HepG2 (cell line): ENCODE measurements at regions not wholly inside any gene's neighbourhood (a gene's known extent, or its start where the extent isn't known, plus 50 kb on each side); places are given as distances from the start of the nearest gene placed in this dataset.

Source experiments
- ATAC-seq: fragments of 200-7000 bp; cut with Tn5 transposase; 3 replicates; pipeline ENCODE4 v1.9.1; 2020; ENCODE audit warnings: mild to moderate bottlenecking, moderate library complexity
- BruUV-seq: library from RNA; stranded (reverse); fragments of 400-500 nt; replicated peaks from 2 replicates; lab custom pipeline; 2021; lab: Mats Ljungman, UMichigan
- CTCF ChIA-PET: fragments of 300-600 bp; formaldehyde crosslinking; extraction: SDS; loops from one replicate; lab custom pipeline; 2021; ENCODE audit warnings: low total read pairs, inconsistent platforms, low intra/inter-chr PET ratio; lab: Yijun Ruan, JAX
- POLR2A ChIA-PET: fragments of 350-600 bp; sonication (Branson Sonifier 250); formaldehyde crosslinking; loops from one replicate; lab custom pipeline; 2020; ENCODE audit warnings: antibody characterized with exemption, inconsistent platforms; lab: Yijun Ruan, JAX
- DNase-seq: peaks from one replicate; pipeline ENCODE4 v3.0.0-alpha.2; 2015; ENCODE audit warnings: low spot score
- FAIRE-seq: peaks from 3 replicates; lab custom pipeline; 2011; peaks lifted over from hg19 to GRCh38; lab: Jason Lieb, UNC
- H2AFZ ChIP-seq: one replicate; pipeline ENCODE4 v1.6.1; 2011; ENCODE audit warnings: low read length, inconsistent platforms
- H3K27ac ChIP-seq: fragments of 300-600 bp; 3 replicates; pipeline ENCODE4 v1.8.0; 2011; ENCODE audit warnings: mixed run types, mild to moderate bottlenecking, mixed read lengths, low read length, inconsistent platforms; ENCODE audit not compliant: insufficient read depth; ENCODE audit errors: extremely low read length
- H3K27me3 ChIP-seq, 2 experiments: fragments of 200-600 bp in 1 of 2; 2 replicates in 1 of 2; 3 replicates in 1 of 2; pipeline versions ENCODE4 v1.6.0 to v1.8.0; 2011; ENCODE audit warnings: low read length in 2 of 2, mild to moderate bottlenecking in 2 of 2, moderate library complexity in 2 of 2, inconsistent platforms in 1 of 2; ENCODE audit not compliant: insufficient read depth in 2 of 2, control insufficient read depth in 1 of 2
- H3K36me3 ChIP-seq, 2 experiments: fragments of 200-600 bp in 1 of 2; replicated peaks in 1 of 2; 2 replicates in 1 of 2; 3 replicates in 1 of 2; pipeline versions ENCODE4 v1.5.1 to v1.8.0; 2011; ENCODE audit warnings: low read length in 2 of 2, inconsistent platforms in 1 of 2; ENCODE audit not compliant: insufficient read depth in 2 of 2, control insufficient read depth in 1 of 2
- H3K4me1 ChIP-seq: 2 replicates; pipeline ENCODE4 v1.5.1; 2012; ENCODE audit warnings: low read length, inconsistent platforms; ENCODE audit not compliant: insufficient read depth
- H3K4me2 ChIP-seq: 2 replicates; pipeline ENCODE4 v1.6.0; 2011; ENCODE audit warnings: low read depth, low read length, inconsistent platforms
- H3K4me3 ChIP-seq, 3 experiments: fragments of 200-600 bp in 1 of 3; sonication (generic), shearing (Covaris generic) in 1 of 3; replicated peaks in 1 of 3; 2 replicates each; pipeline ENCODE4 v1.5.1; 2011 to 2016; ENCODE audit warnings: low read length in 3 of 3, inconsistent platforms in 2 of 3, low read depth in 2 of 3, mild to moderate bottlenecking in 2 of 3, control low read depth in 1 of 3, mixed read lengths in 1 of 3; ENCODE audit not compliant: insufficient read depth in 1 of 3
- H3K79me2 ChIP-seq: one replicate; pipeline ENCODE4 v1.6.1; 2011; ENCODE audit warnings: low read length, inconsistent platforms; ENCODE audit not compliant: insufficient read depth
- H3K9ac ChIP-seq: 2 replicates; pipeline ENCODE4 v1.6.0; 2011; ENCODE audit warnings: mild to moderate bottlenecking, low read depth, low read length, inconsistent platforms; ENCODE audit not compliant: insufficient read depth
- H3K9me3 ChIP-seq: 2 replicates; pipeline ENCODE4 v1.5.1; 2012; ENCODE audit warnings: mild to moderate bottlenecking, low read length
- H4K20me1 ChIP-seq: 2 replicates; pipeline ENCODE4 v1.6.0; 2011; ENCODE audit warnings: inconsistent platforms, mild to moderate bottlenecking, low read length, moderate library complexity; ENCODE audit not compliant: insufficient read depth
- AGO1 ChIP-seq: fragments of 200-400 bp; formaldehyde crosslinking; IDR thresholded peaks from 2 replicates; pipeline ENCODE4 v1.6.1; 2017; ENCODE audit warnings: mild to moderate bottlenecking, low read depth, low read length, moderate library complexity; ENCODE audit not compliant: poor library complexity, severe bottlenecking
- PRDM10 ChIP-seq: sonication (generic); formaldehyde crosslinking; IDR thresholded peaks from 2 replicates; pipeline ENCODE4 v1.4.0; 2020; ENCODE audit warnings: low read depth, missing genetic modification reagents
- REST ChIP-seq, 2 experiments: IDR thresholded peaks; 2 replicates each; pipeline ENCODE4 v1.6.1; 2011 to 2012; ENCODE audit warnings: low read length in 2 of 2, borderline replicate concordance in 1 of 2, low read depth in 1 of 2, mild to moderate bottlenecking in 1 of 2, moderate library complexity in 1 of 2
- SALL1 ChIP-seq: sonication (generic); formaldehyde crosslinking; IDR thresholded peaks from 2 replicates; pipeline ENCODE4 v1.8.0; 2022; ENCODE audit warnings: mild to moderate bottlenecking, missing genetic modification reagents
- TCF7 ChIP-seq: sonication (generic); IDR thresholded peaks from 2 replicates; pipeline ENCODE4 v1.6.1; 2016; ENCODE audit warnings: antibody characterized with exemption, low read depth
- ZGPAT ChIP-seq: IDR thresholded peaks from 2 replicates; pipeline ENCODE4 v1.6.1; 2016; ENCODE audit warnings: mild to moderate bottlenecking
- ZNF263 ChIP-seq: sonication (generic); formaldehyde crosslinking; IDR thresholded peaks from 2 replicates; pipeline ENCODE4 v1.4.0; 2020; ENCODE audit warnings: missing genetic modification reagents
- ZNF563 ChIP-seq: sonication (generic); formaldehyde crosslinking; IDR thresholded peaks from 2 replicates; pipeline ENCODE4 v1.8.0; 2022; ENCODE audit warnings: mild to moderate bottlenecking, moderate library complexity, missing genetic modification reagents
- WGBS: methylation state at CpG from one replicate; pipeline ENCODE4 v1.1.6; 2017; ENCODE audit warnings: low lambda C conversion rate; 5-methylcytosine and 5-hydroxymethylcytosine counted together
- in situ Hi-C: cut with HindIII; loops from 2 replicates; pipeline ENCODE4 v1.10.0; 2017; ENCODE audit warnings: low pct_unique_long_range_greater_than_20kb; ENCODE audit not compliant: extremely low pct_ligation_motif_present
- intact Hi-C: fragments of 100-400 bp; cut with micrococcal nuclease; formaldehyde crosslinking; loops from one replicate; pipeline ENCODE4 v1.10.0; 2022; ENCODE audit not compliant: unreplicated experiment

- no peak overlapping the region for H3K9ac ChIP-seq
- CTCF ChIA-PET, result no interaction called here
- no peak for DNase-seq
- ATAC-seq, result peak; percentile 61
- BruUV-seq, result no TSS peak
- POLR2A ChIA-PET, result no interaction called here
- no peaks in the 10 kb centered on the region for H3K79me2 ChIP-seq
- H3K4me3 ChIP-seq, result no peak overlapping the region
- FAIRE-seq, result no peak
- no peak overlapping the region for H3K4me2 ChIP-seq
- no peak for TF ChIP-seq PRDM10 (CRISPR knock-in tag)
- 0 out of 2 replicates have a peak, but pooled peaks have one; percentile 26 for TF ChIP-seq SALL1
- 0 out of 2 replicates have a peak, but pooled peaks have one; percentile 26 for TF ChIP-seq ZNF563
- TF ChIP-seq ZGPAT, result no peak
- 0 out of 2 replicates have a peak, but pooled peaks have one; percentile 31 for TF ChIP-seq ZNF263 (CRISPR knock-in tag)
- TF ChIP-seq AGO1, result no peak
- TF ChIP-seq REST (IDR thresholded peaks at IDR 0.05; ENCODE audit: borderline replicate concordance in 1 of 2, low read depth in 1 of 2, low read length in 2 of 2), result 0 out of 4 replicates have a peak, but pooled peaks of 1 of the 2 experiments have one; percentile 42
- 0 out of 2 replicates have a peak, but pooled peaks have one; percentile 15 for TF ChIP-seq TCF7
- no peaks in the 10 kb centered on the region for H4K20me1 ChIP-seq
- peaks cover 8% of the 10 kb centered on the region; the same call in 1 of the 2 replicates for H3K4me1 ChIP-seq
- in situ Hi-C loops (no loop called here), intact Hi-C loops (no loop called here)
- no peak overlapping the region for H2AFZ ChIP-seq
- H3K27ac ChIP-seq, result no peak overlapping the region
- no peaks in the 10 kb centered on the region for H3K36me3 ChIP-seq
- WGBS, result 2% methylated on average over 5 of the region's 6 CpGs
- no peaks in the 10 kb centered on the region for H3K9me3 ChIP-seq
- H3K27me3 ChIP-seq, result peaks cover 0 to 15% of the 10 kb centered on the region in 2 experiments; a peak in 2 of 5 replicates
Observed at GRCh38 chr6:168915242-168915641, 338.4 kb downstream of the THBS2 start.
